ENCODE measurements at regions not wholly inside any gene's neighbourhood (a gene's known extent, or its start where the extent isn't known, plus 50 kb on each side); places are given as distances from the start of the nearest gene placed in this dataset.
"Not testable (repeated sequence)": the region's sequence is repeated elsewhere in the genome, so short reads cannot be mapped to it uniquely, and the experiment has no call there.

GRCh38 chr1:200288226-200288625 lies 121.6 kb downstream of the ZNF281 start:
- Histone ChIP-seq H3K36me3 (ENCODE audit: insufficient read depth, low read length) (no peaks in the 10 kb centered on the region), H3K9ac (ENCODE audit: insufficient read length) (no peak overlapping the region)
- no peak for TF ChIP-seq FOXP2 (optimal IDR thresholded peaks at IDR 0.05; ENCODE audit: control extremely low read depth, extremely low read length, insufficient read depth)
- no peak for TF ChIP-seq EZH2 (IDR thresholded peaks at IDR 0.05)
- no peak for TF ChIP-seq POLR2AphosphoS5 (IDR thresholded peaks at IDR 0.05; ENCODE audit: borderline replicate concordance, low read depth, low read length)

GRCh38 chr1:200284236-200284635 lies 125.6 kb downstream of the ZNF281 start:
- not testable (repeated sequence) for H3K36me3 ChIP-seq (ENCODE audit: insufficient read depth, low read length); H3K9me3 ChIP-seq (ENCODE audit: low read depth, low read length); H3K4me3 ChIP-seq; DNase-seq (ENCODE audit: low read depth, low spot score); H3K9ac ChIP-seq (ENCODE audit: insufficient read length); H3K27ac ChIP-seq

More at GRCh38 chr1:200288226-200288625, 121.6 kb downstream of the ZNF281 start:
- DNase-seq (ENCODE audit: low read depth, low spot score): no peak
- Histone ChIP-seq H3K27ac (no peak overlapping the region), H3K4me3 (no peak overlapping the region), H3K9me3 (ENCODE audit: low read depth, low read length) (no peaks in the 10 kb centered on the region)

DNA sequence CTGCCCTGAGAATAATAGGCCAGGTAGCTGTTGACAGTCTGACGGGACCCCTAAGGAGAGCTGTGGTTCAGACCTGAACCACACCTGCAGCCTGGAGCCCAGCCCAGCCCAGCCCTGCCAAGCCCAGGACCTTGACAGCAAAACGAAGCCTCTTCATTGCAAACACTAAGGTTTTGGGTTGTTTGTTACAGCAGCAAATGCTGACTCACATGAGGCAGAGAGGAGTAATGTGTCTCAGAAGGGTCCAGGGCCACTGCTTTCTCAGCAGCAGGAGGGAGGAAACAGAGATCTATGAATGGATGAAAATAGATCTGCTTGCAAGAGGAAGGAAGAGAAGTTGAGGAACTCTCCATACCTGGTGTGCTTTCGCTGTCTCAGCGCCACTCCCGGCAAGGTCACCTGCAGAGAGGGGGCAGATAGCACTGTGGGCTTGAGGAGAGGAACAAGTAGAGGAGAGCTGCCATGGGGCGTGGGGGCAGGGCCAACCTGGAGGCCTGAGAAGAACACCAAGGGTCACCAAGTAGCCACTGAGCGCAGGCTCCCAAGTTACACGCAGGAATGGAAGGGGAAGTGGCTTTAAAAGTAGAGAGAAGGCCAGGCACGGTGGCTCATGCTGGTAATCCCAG lies 127.2 kb downstream of the ZNF281 start:
- no peak overlapping the region for H3K4me3 ChIP-seq
- no peaks in the 10 kb centered on the region for H3K36me3 ChIP-seq (ENCODE audit: insufficient read depth, low read length)
- H3K9ac ChIP-seq (ENCODE audit: insufficient read length): no peak overlapping the region
- no peak for DNase-seq (ENCODE audit: low read depth, low spot score)
- no peak overlapping the region for H3K27ac ChIP-seq
- TF ChIP-seq FOXP2 (optimal IDR thresholded peaks at IDR 0.05; ENCODE audit: control extremely low read depth, extremely low read length, insufficient read depth) (no peak), POLR2AphosphoS5 (IDR thresholded peaks at IDR 0.05; ENCODE audit: borderline replicate concordance, low read depth, low read length) (no peak), EZH2 (IDR thresholded peaks at IDR 0.05) (no peak)
- H3K9me3 ChIP-seq (ENCODE audit: low read depth, low read length): no peaks in the 10 kb centered on the region

DNA sequence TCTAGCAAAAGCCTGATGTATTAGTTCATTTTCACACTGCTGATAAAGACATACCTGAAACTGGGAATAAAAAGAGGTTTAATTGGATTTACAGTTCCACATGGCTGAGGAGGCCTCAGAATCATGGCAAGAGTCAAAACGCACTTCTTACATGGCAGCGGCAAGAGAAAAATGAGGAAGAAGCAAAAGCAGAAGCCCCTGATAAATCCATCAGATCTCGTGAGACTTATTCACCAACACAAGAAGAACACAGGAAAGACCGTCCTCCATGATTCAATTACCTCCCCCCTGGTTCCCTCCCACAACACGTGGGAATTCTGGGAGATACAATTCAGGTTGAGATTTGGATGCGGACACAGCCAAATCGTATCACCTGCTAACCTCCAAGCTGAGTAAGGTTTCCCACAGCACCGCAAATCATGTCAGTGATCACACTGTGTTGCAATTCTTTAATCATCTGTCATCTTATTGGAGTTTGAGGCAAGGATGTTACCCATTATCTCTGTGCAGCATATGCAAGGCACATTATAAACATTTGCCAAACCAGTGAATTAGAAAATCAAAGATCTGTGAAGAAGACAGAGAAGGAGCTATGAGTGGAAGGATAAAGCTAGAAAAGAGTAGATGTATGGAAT lies 128.5 kb downstream of the ZNF281 start:
- no peaks in the 10 kb centered on the region for H3K36me3 ChIP-seq (ENCODE audit: insufficient read depth, low read length)
- no peak overlapping the region for H3K9ac ChIP-seq (ENCODE audit: insufficient read length)
- no peak for DNase-seq (ENCODE audit: low read depth, low spot score)
- H3K27ac ChIP-seq: no peak overlapping the region
- TF ChIP-seq FOXP2 (optimal IDR thresholded peaks at IDR 0.05; ENCODE audit: control extremely low read depth, extremely low read length, insufficient read depth) (no peak), POLR2AphosphoS5 (IDR thresholded peaks at IDR 0.05; ENCODE audit: borderline replicate concordance, low read depth, low read length) (no peak), EZH2 (IDR thresholded peaks at IDR 0.05) (no peak)
- H3K4me3 ChIP-seq: no peak overlapping the region
- H3K9me3 ChIP-seq (ENCODE audit: low read depth, low read length): no peaks in the 10 kb centered on the region

- no peak for TF ChIP-seq FOXP2 (optimal IDR thresholded peaks at IDR 0.05; ENCODE audit: control extremely low read depth, extremely low read length, insufficient read depth)
- no peak for TF ChIP-seq EZH2 (IDR thresholded peaks at IDR 0.05)
- TF ChIP-seq POLR2AphosphoS5 (IDR thresholded peaks at IDR 0.05; ENCODE audit: borderline replicate concordance, low read depth, low read length): no peak
- DNase-seq (ENCODE audit: low read depth, low spot score): no peak
- H3K9ac ChIP-seq (ENCODE audit: insufficient read length): no peak overlapping the region
- H3K9me3 ChIP-seq (ENCODE audit: low read depth, low read length): no peaks in the 10 kb centered on the region
- H3K4me3 ChIP-seq: no peak overlapping the region
- no peak overlapping the region for H3K27ac ChIP-seq
- no peaks in the 10 kb centered on the region for H3K36me3 ChIP-seq (ENCODE audit: insufficient read depth, low read length)
Observed at GRCh38 chr1:200279810-200280411, 129.9 kb downstream of the ZNF281 start.

GRCh38 chr1:200275816-200276453 lies 133.9 kb downstream of the ZNF281 start:
- H3K9me3 ChIP-seq (ENCODE audit: low read depth, low read length): no peaks in the 10 kb centered on the region
- no peak overlapping the region for H3K9ac ChIP-seq (ENCODE audit: insufficient read length)
- DNase-seq (ENCODE audit: low read depth, low spot score): no peak
- no peaks in the 10 kb centered on the region for H3K36me3 ChIP-seq (ENCODE audit: insufficient read depth, low read length)
- no peak overlapping the region for H3K27ac ChIP-seq
- no peak overlapping the region for H3K4me3 ChIP-seq
- TF ChIP-seq POLR2AphosphoS5 (IDR thresholded peaks at IDR 0.05; ENCODE audit: borderline replicate concordance, low read depth, low read length) (no peak), FOXP2 (optimal IDR thresholded peaks at IDR 0.05; ENCODE audit: control extremely low read depth, extremely low read length, insufficient read depth) (no peak)

- no peak overlapping the region for H3K9ac ChIP-seq (ENCODE audit: insufficient read length)
- no peak overlapping the region for H3K4me3 ChIP-seq
- DNase-seq (ENCODE audit: low read depth, low spot score): no peak
- no peaks in the 10 kb centered on the region for H3K9me3 ChIP-seq (ENCODE audit: low read depth, low read length)
- no peaks in the 10 kb centered on the region for H3K36me3 ChIP-seq (ENCODE audit: insufficient read depth, low read length)
- H3K27ac ChIP-seq: no peak overlapping the region
- TF ChIP-seq POLR2AphosphoS5 (IDR thresholded peaks at IDR 0.05; ENCODE audit: borderline replicate concordance, low read depth, low read length): no peak
Observed at GRCh38 chr1:200275415-200275814, 134.4 kb downstream of the ZNF281 start.

DNA sequence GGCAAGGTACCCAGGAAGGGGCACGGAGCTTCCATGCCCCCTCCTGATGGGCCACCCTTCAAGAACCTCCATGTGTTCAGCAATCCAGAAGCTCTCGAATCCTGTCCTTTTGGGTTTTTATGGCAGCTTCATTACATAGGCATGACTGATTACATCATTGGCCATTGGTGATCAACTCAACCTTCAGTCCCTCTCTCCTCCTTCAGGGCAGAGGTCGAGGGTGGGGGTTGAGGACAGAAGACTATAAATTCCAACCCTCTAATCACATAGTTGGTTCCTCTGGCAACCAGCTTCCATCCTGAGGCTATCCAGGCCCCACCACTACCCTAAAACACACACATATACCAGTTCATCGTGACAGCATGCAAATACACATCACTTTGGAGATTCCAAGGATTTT lies 135.7 kb downstream of the ZNF281 start:
- no peak for TF ChIP-seq POLR2AphosphoS5 (IDR thresholded peaks at IDR 0.05; ENCODE audit: borderline replicate concordance, low read depth, low read length)
- Histone ChIP-seq H3K36me3 (ENCODE audit: insufficient read depth, low read length) (no peaks in the 10 kb centered on the region), H3K9ac (ENCODE audit: insufficient read length) (no peak overlapping the region), H3K27ac (no peak overlapping the region), H3K9me3 (ENCODE audit: low read depth, low read length) (no peaks in the 10 kb centered on the region), H3K4me3 (no peak overlapping the region)
- DNase-seq (ENCODE audit: low read depth, low spot score): no peak
